ENCODE measurements at regions not wholly inside any gene's neighbourhood (a gene's known extent, or its start where the extent isn't known, plus 50 kb on each side); places are given as distances from the start of the nearest gene placed in this dataset.

- no peak for TF ChIP-seq CTCF (IDR thresholded peaks at IDR 0.05; ENCODE audit: unreplicated experiment)
- no peak overlapping the region for H3K27ac Mint-ChIP-seq (ENCODE audit: unreplicated experiment)
- CTCF ChIA-PET = no interaction called here
- DNase-seq = no peak
- no peaks in the 10 kb centered on the region for H3K27me3 Mint-ChIP-seq (ENCODE audit: unreplicated experiment)
- BruUV-seq (replicated peaks) = no TSS peak
- intact Hi-C loops (cut with micrococcal nuclease; ENCODE audit: unreplicated experiment) = no loop called here
- H3K4me3 Mint-ChIP-seq (ENCODE audit: low read depth, unreplicated experiment) = no peak overlapping the region
- H3K4me1 Mint-ChIP-seq (ENCODE audit: low read depth, unreplicated experiment) = no peaks in the 10 kb centered on the region
- no peaks in the 10 kb centered on the region for H3K36me3 Mint-ChIP-seq (ENCODE audit: insufficient read depth, unreplicated experiment)
- peaks cover 7% of the 10 kb centered on the region for H3K9me3 Mint-ChIP-seq (ENCODE audit: low read depth, unreplicated experiment)
These were observed 137.7 kb downstream of the FAM204A start for GRCh38 chr10:118204292-118204943.

- Mint-ChIP-seq H3K36me3 (ENCODE audit: insufficient read depth, unreplicated experiment) (no peaks in the 10 kb centered on the region), H3K27ac (ENCODE audit: unreplicated experiment) (no peak overlapping the region), H3K4me3 (ENCODE audit: low read depth, unreplicated experiment) (no peak overlapping the region), H3K4me1 (ENCODE audit: low read depth, unreplicated experiment) (no peaks in the 10 kb centered on the region), H3K9me3 (ENCODE audit: low read depth, unreplicated experiment) (peaks cover 7% of the 10 kb centered on the region), H3K27me3 (ENCODE audit: unreplicated experiment) (no peaks in the 10 kb centered on the region)
- no peak for TF ChIP-seq CTCF (IDR thresholded peaks at IDR 0.05; ENCODE audit: unreplicated experiment)
- intact Hi-C loops (cut with micrococcal nuclease; ENCODE audit: unreplicated experiment) = no loop called here
- CTCF ChIA-PET = no interaction called here
- no peak for DNase-seq
- BruUV-seq (replicated peaks) = no TSS peak
These were observed 138.7 kb downstream of the FAM204A start for GRCh38 chr10:118203461-118203860.

- Mint-ChIP-seq H3K36me3 (ENCODE audit: insufficient read depth, unreplicated experiment) (no peaks in the 10 kb centered on the region), H3K27ac (ENCODE audit: unreplicated experiment) (no peak overlapping the region), H3K4me3 (ENCODE audit: low read depth, unreplicated experiment) (no peak overlapping the region), H3K27me3 (ENCODE audit: unreplicated experiment) (no peaks in the 10 kb centered on the region), H3K9me3 (ENCODE audit: low read depth, unreplicated experiment) (peaks cover 1% of the 10 kb centered on the region), H3K4me1 (ENCODE audit: low read depth, unreplicated experiment) (no peaks in the 10 kb centered on the region)
- CTCF ChIA-PET = no interaction called here
- intact Hi-C loops (cut with micrococcal nuclease; ENCODE audit: unreplicated experiment) = no loop called here
- no TSS peak for BruUV-seq (replicated peaks)
- no peak for TF ChIP-seq CTCF (IDR thresholded peaks at IDR 0.05; ENCODE audit: unreplicated experiment)
- DNase-seq = no peak
These were observed 146.4 kb downstream of the FAM204A start for GRCh38 chr10:118195729-118196128.

GRCh38 chr10:118193642-118194041, 146.9 kb upstream of the RAB11FIP2 start:
- CTCF ChIA-PET = no interaction called here

More at GRCh38 chr10:118193642-118194041, 146.9 kb upstream of the RAB11FIP2 start:
- no TSS peak for BruUV-seq (replicated peaks)
- no peak overlapping the region for H3K27ac Mint-ChIP-seq (ENCODE audit: unreplicated experiment)
- DNase-seq = no peak
- H3K4me3 Mint-ChIP-seq (ENCODE audit: low read depth, unreplicated experiment) = no peak overlapping the region
- TF ChIP-seq CTCF (IDR thresholded peaks at IDR 0.05; ENCODE audit: unreplicated experiment) = no peak
- intact Hi-C loops (cut with micrococcal nuclease; ENCODE audit: unreplicated experiment) = no loop called here
- no peaks in the 10 kb centered on the region for H3K4me1 Mint-ChIP-seq (ENCODE audit: low read depth, unreplicated experiment)
- H3K27me3 Mint-ChIP-seq (ENCODE audit: unreplicated experiment) = no peaks in the 10 kb centered on the region
- peaks cover 8% of the 10 kb centered on the region for H3K9me3 Mint-ChIP-seq (ENCODE audit: low read depth, unreplicated experiment)
- H3K36me3 Mint-ChIP-seq (ENCODE audit: insufficient read depth, unreplicated experiment) = no peaks in the 10 kb centered on the region

Data from Calu3 (cell line).